ENCODE measurements at regions not wholly inside any gene's neighbourhood (a gene's known extent, or its start where the extent isn't known, plus 50 kb on each side); places are given as distances from the start of the nearest gene placed in this dataset.
"Not testable (repeated sequence)": the region's sequence is repeated elsewhere in the genome, so short reads cannot be mapped to it uniquely, and the experiment has no call there.

DNA sequence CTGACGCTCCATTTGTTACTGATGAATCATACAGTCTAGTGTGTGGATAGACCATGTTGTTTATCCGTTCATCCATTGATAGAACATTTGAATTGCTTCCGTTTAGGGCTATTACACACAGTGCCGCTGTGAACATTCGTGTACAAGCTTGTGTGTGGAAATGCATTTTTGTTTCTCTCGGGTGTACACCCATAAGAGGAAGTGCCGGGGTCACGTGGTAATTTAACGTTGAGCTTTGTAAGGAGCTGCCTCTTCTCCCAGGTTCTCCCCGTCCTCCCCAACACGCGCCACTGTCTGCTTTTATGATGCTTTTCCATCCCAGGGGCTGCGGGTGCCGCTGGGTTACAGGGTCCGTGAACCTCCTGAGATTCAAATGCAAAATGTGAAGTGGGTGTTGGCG, 142.3 kb downstream of the IGLL1 start:
- no peak for DNase-seq (ENCODE audit: low read depth, low spot score)

DNA sequence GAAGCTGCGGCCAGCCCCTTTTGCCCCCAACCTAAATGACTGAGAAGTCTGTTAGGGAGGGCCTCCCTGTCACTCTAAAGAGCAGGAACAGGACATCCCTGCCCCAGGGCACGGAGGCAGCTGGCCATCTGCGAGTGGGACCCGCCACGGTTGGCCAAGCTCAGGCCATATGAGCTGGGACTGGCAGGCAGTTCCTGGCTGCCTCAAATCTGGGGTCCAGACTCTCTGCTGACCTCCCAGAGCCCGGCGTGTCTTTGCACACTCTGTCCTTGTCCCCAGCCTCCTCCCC, 143.0 kb downstream of the IGLL1 start:
- DNase-seq (ENCODE audit: low read depth, low spot score): not testable (repeated sequence)

DNA sequence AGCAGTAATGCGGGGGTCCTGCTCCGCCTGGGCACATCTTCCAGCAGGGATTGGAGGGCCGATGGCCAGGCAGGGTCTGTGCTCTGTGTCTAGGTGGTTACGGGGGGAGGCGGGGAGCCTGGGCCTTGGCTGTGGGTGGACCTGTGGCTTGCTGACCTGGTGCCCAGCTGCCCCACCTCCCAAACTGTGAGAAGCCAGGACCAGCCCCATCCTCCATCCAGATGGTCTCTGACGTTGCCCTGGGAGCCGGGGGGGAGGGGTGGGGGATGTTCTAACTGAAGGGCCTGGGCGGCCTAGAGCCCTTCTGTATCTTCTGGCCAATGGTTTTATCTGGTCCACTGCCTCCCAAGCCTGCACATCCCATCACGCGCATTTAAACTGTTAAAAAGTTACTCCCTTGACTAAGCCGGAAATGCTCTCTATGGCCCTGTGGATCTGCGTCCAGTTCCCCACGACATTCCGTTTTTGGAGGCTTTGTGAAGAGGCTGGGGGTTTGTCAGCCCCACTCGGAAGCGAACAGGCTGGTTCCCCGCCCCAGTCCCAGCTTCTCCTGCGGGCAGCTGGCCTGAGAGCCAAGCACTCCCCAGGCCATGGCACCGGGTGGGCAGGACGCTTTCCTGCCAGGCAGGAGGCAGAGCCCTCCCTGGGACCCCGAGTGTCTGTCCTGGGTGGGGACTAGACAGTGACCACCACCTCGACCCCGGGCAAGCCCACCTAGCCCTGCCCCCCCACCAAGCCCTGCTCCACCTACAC, 143.6 kb downstream of the IGLL1 start:
- DNase-seq (ENCODE audit: low read depth, low spot score): not testable (repeated sequence)

DNA sequence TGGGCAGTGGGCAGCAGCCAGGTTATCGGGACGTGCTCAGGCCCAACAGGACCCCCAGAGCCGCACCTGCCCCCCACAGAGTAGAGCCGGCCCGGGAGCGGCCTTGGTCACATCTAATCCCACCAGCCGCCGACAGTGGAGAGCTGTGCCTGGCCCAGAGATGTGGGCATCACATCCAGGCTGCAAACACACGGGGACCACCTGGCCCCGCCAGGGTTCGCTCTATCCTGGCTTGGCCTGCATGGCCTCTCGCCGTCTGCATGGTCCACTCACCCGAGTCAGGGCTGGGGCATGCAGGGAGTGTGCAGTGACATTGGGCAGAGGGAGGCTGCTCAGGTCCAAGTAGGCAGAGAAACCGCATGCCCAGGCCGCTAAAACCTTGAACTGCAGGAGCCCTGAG, 144.9 kb downstream of the IGLL1 start:
- not testable (repeated sequence) for DNase-seq (ENCODE audit: low read depth, low spot score)

- not testable (repeated sequence) for DNase-seq (ENCODE audit: low read depth, low spot score)
These were observed 145.8 kb downstream of the IGLL1 start for GRCh38 chr22:23434198-23434830.

DNA sequence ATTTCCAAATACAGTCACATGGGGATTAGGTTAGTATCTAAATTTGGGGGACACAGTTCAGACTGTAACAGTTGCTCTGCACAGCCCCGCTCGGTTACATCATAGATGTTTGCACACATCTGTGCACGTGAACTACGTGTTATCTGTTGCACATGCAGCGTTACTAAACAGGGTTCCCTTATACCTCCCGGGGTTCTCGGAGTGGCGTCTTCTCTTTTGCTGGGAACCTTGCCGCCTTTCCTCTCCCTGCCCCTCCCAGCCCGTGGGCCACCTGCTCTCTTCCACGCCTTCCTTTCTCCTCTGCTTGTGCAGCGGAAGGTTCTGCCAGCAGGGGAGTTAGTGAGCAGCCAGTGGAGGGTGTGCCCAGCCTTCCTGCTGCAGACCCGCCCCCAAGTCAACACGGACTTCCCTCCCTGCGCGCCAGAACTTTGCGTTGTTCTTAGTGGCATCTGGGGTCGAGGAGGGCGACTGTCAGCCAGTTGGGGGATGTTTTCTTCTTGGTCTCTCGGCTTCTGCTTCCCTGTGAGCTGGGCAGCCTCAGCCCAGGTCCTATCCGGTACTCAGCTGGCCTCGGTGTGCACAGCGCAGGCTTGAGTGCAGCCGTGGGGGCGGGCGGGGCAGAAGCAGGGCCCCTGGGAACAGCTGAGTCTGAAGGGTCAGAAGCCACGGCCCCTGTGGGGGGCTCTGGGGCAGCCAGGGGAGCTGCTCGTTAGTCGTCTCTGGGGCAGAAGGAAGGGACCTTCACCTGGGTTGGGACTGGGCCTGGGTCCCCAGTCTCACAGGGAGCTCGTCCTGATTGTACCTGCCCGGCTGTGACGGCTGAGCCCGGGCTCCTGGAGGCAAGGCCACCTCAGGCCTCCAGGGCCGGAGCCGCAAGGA, 146.7 kb downstream of the IGLL1 start:
- not testable (repeated sequence) for DNase-seq (ENCODE audit: low read depth, low spot score)

- DNase-seq (ENCODE audit: low read depth, low spot score): not testable (repeated sequence)
These were observed 147.4 kb downstream of the IGLL1 start for GRCh38 chr22:23432719-23433118.

GRCh38 chr22:23431337-23432072, 148.6 kb downstream of the IGLL1 start:
- no peak for DNase-seq (ENCODE audit: low read depth, low spot score)

DNA sequence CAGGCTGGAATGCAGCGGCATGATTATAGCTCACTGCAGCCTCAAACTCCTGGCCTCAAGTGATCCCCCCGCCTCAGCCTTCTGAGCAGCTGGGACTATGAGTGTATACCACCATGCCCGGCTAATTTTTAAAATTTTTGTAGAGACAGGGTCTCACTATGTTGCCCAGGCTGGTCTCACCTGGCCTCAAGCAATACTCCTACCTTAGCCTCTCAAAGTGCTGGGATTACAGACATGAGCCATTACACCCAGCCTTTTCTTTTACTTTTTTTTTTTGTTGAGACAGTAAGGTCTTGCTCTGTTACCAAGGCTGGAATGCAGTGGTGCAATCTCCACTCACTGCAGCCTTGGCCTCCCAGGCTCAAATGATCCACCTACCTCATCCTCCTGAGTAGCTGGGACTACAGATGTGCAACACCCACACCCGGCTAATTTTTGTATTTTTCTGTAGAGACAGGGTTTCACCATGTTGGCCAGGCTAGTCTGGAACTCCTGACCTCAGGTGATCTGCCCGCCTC, 155.5 kb downstream of the IGLL1 start:
- not testable (repeated sequence) for DNase-seq (ENCODE audit: low read depth, low spot score)

DNA sequence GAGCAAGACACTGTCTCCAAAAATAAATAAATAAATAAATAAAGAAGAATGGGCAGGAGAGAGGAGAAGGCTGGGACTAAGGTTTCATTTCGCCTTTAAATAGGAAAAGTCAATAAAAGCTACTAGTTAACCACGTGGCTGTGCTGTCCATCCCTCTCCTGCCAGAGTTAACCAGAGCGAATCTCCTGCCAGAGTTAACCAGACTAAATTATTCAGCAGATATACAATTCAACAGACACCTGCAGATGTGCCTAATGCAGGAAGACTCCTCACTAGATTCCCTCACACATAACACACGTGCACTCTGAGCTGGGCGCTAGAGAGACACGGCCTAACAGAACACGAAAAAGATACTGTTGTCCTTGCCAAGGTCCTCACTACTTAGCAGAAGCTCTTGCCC, 156.1 kb downstream of the IGLL1 start:
- no peak for DNase-seq (ENCODE audit: low read depth, low spot score)

GRCh38 chr22:23422281-23422680, 157.8 kb downstream of the IGLL1 start:
- not testable (repeated sequence) for DNase-seq (ENCODE audit: low read depth, low spot score)

- DNase-seq (ENCODE audit: low read depth, low spot score): not testable (repeated sequence)
These were observed 158.8 kb downstream of the IGLL1 start for GRCh38 chr22:23421300-23421699.

GRCh38 chr22:23419931-23420330, 160.2 kb downstream of the IGLL1 start:
- DNase-seq (ENCODE audit: low read depth, low spot score): no peak

DNA sequence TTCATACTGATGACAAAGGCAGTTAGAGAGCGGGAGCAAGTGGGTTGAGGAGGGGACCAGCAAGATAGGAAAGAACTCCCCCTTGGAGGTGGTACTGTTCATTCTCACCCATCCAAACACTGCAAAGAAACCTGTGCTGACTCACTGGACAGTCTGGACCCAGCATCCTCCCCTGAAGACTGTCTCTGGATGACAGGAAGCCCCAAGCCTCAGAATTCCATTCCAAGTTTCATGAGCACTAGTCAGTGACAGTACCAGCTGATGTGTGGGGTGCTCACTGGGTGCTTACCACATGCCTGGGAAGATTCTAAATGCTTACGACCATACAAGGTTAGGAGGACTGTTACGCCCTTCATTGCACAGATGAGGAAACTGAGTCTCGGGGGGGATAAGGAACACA, 160.9 kb downstream of the IGLL1 start:
- DNase-seq (ENCODE audit: low read depth, low spot score): no peak

DNA sequence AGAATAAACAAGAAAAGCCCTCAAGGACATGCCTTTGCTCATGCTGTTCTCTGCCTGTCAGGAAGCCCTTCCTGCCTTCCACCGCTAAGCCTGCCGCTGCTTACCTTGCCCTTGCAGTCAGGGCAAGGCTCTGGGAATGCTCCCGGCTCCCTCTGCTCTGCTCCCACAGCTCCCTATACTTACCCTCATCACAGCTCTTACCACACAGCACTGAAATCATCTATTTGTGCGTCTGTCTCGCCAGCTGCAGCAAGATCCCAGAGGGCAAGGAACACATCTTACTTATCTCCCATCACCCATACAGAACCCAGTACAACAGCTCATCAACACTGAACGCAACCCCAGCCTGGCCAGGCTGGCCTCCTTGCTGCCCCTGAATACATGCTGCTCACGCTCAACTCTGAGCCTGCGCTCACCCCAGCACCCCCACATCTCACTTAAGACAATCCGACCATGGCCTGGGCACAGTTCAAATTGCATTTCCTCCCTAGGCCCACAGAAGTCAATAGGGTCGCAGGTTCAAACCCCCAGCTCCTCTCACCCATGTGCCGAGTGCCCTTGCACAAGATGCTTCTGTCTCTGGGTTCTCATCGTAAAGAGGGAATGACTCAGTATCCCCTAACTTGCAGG, 161.8 kb downstream of the IGLL1 start:
- no peak for DNase-seq (ENCODE audit: low read depth, low spot score)

- not testable (repeated sequence) for DNase-seq (ENCODE audit: low read depth, low spot score)
These were observed 162.8 kb downstream of the IGLL1 start for GRCh38 chr22:23417327-23417726.

GRCh38 chr22:23416169-23416690, 163.9 kb downstream of the IGLL1 start:
- DNase-seq (ENCODE audit: low read depth, low spot score): not testable (repeated sequence)

GRCh38 chr22:23415490-23415851, 164.6 kb downstream of the IGLL1 start:
- DNase-seq (ENCODE audit: low read depth, low spot score): no peak

- no peak for DNase-seq (ENCODE audit: low read depth, low spot score)
These were observed 165.2 kb downstream of the IGLL1 start for GRCh38 chr22:23414727-23415489.

DNA sequence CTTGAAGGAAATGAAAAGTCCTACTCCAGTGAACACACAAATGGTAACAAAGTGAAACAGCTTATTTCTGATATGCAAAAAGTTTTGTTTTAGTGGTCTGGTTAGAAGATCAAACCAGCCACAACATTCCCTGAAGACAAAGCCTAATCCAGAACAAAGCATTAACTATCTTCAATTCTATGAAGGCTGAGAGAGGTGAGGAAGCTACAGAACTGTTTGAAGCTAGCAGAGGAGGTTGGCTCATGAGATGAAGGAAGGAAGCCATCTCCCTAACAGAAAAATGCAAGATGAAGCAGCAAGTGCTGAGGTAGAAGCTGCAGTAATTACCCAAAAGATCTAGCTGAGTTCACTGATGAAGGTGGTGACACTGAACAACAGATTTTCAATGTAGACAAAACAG, 168.4 kb downstream of the IGLL1 start:
- DNase-seq (ENCODE audit: low read depth, low spot score): no peak

Measured in iPS DF 19.7 (cell line).